Neural progenitor cell (in vitro differentiated cells): ENCODE measurements at regions not wholly inside any gene's neighbourhood (a gene's known extent, or its start where the extent isn't known, plus 50 kb on each side); places are given as distances from the start of the nearest gene placed in this dataset.

Experiments used
- DNase-seq: peaks from one replicate; pipeline ENCODE4 v3.0.0-alpha.2; 2016; ENCODE audit warnings: low spot score
- H2AFZ ChIP-seq: fragments of 200-600 bp; sonication (generic); replicated peaks from 2 replicates; pipeline ENCODE4 v1.6.1; 2016; ENCODE audit warnings: antibody characterized with exemption
- H3F3A ChIP-seq: fragments of 200-600 bp; sonication (generic); 2 replicates; pipeline ENCODE4 v1.6.1; 2016; ENCODE audit warnings: antibody characterized with exemption, low read depth
- H3K27ac ChIP-seq: fragments of 200-600 bp; sonication (generic); 2 replicates; pipeline ENCODE4 v1.5.1; 2016; ENCODE audit warnings: mild to moderate bottlenecking
- H3K27me3 ChIP-seq: fragments of 200-600 bp; sonication (generic); 2 replicates; pipeline ENCODE4 v1.6.1; 2016; ENCODE audit warnings: mild to moderate bottlenecking, moderate library complexity
- H3K36me3 ChIP-seq: fragments of 200-600 bp; sonication (generic); 2 replicates; pipeline ENCODE4 v1.5.1; 2016
- H3K4me1 ChIP-seq: fragments of 200-600 bp; sonication (generic); 2 replicates; pipeline ENCODE4 v1.6.1; 2016; ENCODE audit warnings: mixed run types
- H3K4me2 ChIP-seq: fragments of 200-600 bp; sonication (generic); 2 replicates; pipeline ENCODE4 v1.6.1; 2016
- H3K4me3 ChIP-seq: fragments of 200-600 bp; sonication (generic); 2 replicates; pipeline ENCODE4 v1.5.1; 2016
- H3K79me2 ChIP-seq: fragments of 200-600 bp; sonication (generic); 2 replicates; pipeline ENCODE4 v1.6.1; 2016; ENCODE audit warnings: low read depth
- H3K9ac ChIP-seq: fragments of 200-600 bp; sonication (generic); 2 replicates; pipeline ENCODE4 v1.6.1; 2016
- H3K9me3 ChIP-seq: fragments of 200-600 bp; sonication (generic); 2 replicates; pipeline ENCODE4 v1.5.1; 2016; ENCODE audit warnings: low read depth
- H4K20me1 ChIP-seq: fragments of 200-600 bp; sonication (generic); 2 replicates; pipeline ENCODE4 v1.6.1; 2016; ENCODE audit warnings: low read depth
- H3K27ac Mint-ChIP-seq: 3 replicates; pipeline ENCODE4 v1.8.0; 2021; ENCODE audit warnings: mixed read lengths
- H3K27me3 Mint-ChIP-seq: 2 replicates; pipeline ENCODE4 v1.8.0; 2022; ENCODE audit warnings: low read depth, mild to moderate bottlenecking, inconsistent platforms, moderate library complexity, mixed read lengths; ENCODE audit not compliant: insufficient read depth
- H3K36me3 Mint-ChIP-seq: 3 replicates; pipeline ENCODE4 v1.8.0; 2021; ENCODE audit warnings: mixed read lengths
- H3K4me1 Mint-ChIP-seq: 3 replicates; pipeline ENCODE4 v1.8.0; 2021; ENCODE audit warnings: mixed read lengths
- H3K4me3 Mint-ChIP-seq: 3 replicates; pipeline ENCODE4 v1.8.0; 2021; ENCODE audit warnings: mild to moderate bottlenecking, moderate library complexity, mixed read lengths
- H3K9me3 Mint-ChIP-seq: 3 replicates; pipeline ENCODE4 v1.8.0; 2020; ENCODE audit warnings: mixed read lengths
- CTCF ChIP-seq: fragments of 200-600 bp; sonication (generic); IDR thresholded peaks from 2 replicates; pipeline ENCODE4 v1.5.1; 2017; ENCODE audit warnings: antibody characterized with exemption, mild to moderate bottlenecking
- EZH2 ChIP-seq: fragments of 200-600 bp; sonication (generic); IDR thresholded peaks from 2 replicates; pipeline ENCODE4 v1.6.1; 2017; ENCODE audit warnings: antibody characterized with exemption, mild to moderate bottlenecking, moderate library complexity
- EZH2phosphoT487 ChIP-seq: fragments of 200-600 bp; sonication (generic); IDR thresholded peaks from 2 replicates; pipeline ENCODE4 v1.6.1; 2017; ENCODE audit warnings: antibody characterized with exemption

GRCh38 chr7:142612237-142612881, 136.9 kb upstream of the PRSS1 start:
- Histone ChIP-seq H3K9ac (no peak overlapping the region), H3K27ac (no peak overlapping the region), H3K79me2 (no peaks in the 10 kb centered on the region), H3K9me3 (no peaks in the 10 kb centered on the region), H3K4me1 (no peaks in the 10 kb centered on the region), H3K4me2 (no peak overlapping the region), H2AFZ (no peak overlapping the region), H3K36me3 (no peaks in the 10 kb centered on the region), H3K4me3 (no peak overlapping the region), H3K27me3 (no peaks in the 10 kb centered on the region), H4K20me1 (no peaks in the 10 kb centered on the region), H3F3A (no peaks in the 10 kb centered on the region)
- no peaks in the 10 kb centered on the region for H3K36me3 Mint-ChIP-seq
- no peak overlapping the region for H3K4me3 Mint-ChIP-seq
- H3K27ac Mint-ChIP-seq, result no peak overlapping the region
- no peak for DNase-seq
- TF ChIP-seq EZH2 (no peak), CTCF (no peak), EZH2phosphoT487 (no peak)
- peaks cover 2% of the 10 kb centered on the region for H3K27me3 Mint-ChIP-seq
- no peaks in the 10 kb centered on the region for H3K9me3 Mint-ChIP-seq
- H3K4me1 Mint-ChIP-seq, result peaks cover 8% of the 10 kb centered on the region

- no peak overlapping the region for H3K9ac ChIP-seq
- no peak overlapping the region for H3K4me2 ChIP-seq
- Mint-ChIP-seq H3K9me3 (no peaks in the 10 kb centered on the region), H3K4me1 (peaks cover 8% of the 10 kb centered on the region), H3K36me3 (no peaks in the 10 kb centered on the region), H3K27me3 (peaks cover 2% of the 10 kb centered on the region), H3K4me3 (no peak overlapping the region), H3K27ac (no peak overlapping the region)
- no peaks in the 10 kb centered on the region for H3K27me3 ChIP-seq
- no peaks in the 10 kb centered on the region for H3K36me3 ChIP-seq
- no peak overlapping the region for H3K27ac ChIP-seq
- no peaks in the 10 kb centered on the region for H3K4me1 ChIP-seq
- TF ChIP-seq CTCF (no peak), EZH2phosphoT487 (no peak), EZH2 (no peak)
- no peak overlapping the region for H2AFZ ChIP-seq
- no peaks in the 10 kb centered on the region for H3K79me2 ChIP-seq
- no peaks in the 10 kb centered on the region for H4K20me1 ChIP-seq
- no peaks in the 10 kb centered on the region for H3F3A ChIP-seq
- no peak overlapping the region for H3K4me3 ChIP-seq
- no peak for DNase-seq
- H3K9me3 ChIP-seq, result no peaks in the 10 kb centered on the region
Measured at GRCh38 chr7:142611566-142612236, 137.6 kb upstream of the PRSS1 start.

- no peaks in the 10 kb centered on the region for H3K36me3 Mint-ChIP-seq
- no peak overlapping the region for H3K4me2 ChIP-seq
- H3K4me1 Mint-ChIP-seq, result peaks cover 8% of the 10 kb centered on the region
- H3K79me2 ChIP-seq, result no peaks in the 10 kb centered on the region
- H2AFZ ChIP-seq, result no peak overlapping the region
- peaks cover 10% of the 10 kb centered on the region for H3K27me3 ChIP-seq
- no peaks in the 10 kb centered on the region for H3K36me3 ChIP-seq
- no peak for TF ChIP-seq EZH2phosphoT487
- TF ChIP-seq EZH2, result no peak
- no peak for TF ChIP-seq CTCF
- H3K4me1 ChIP-seq, result no peaks in the 10 kb centered on the region
- H3K4me3 ChIP-seq, result no peak overlapping the region
- H3F3A ChIP-seq, result no peaks in the 10 kb centered on the region
- H3K9me3 Mint-ChIP-seq, result no peaks in the 10 kb centered on the region
- H4K20me1 ChIP-seq, result no peaks in the 10 kb centered on the region
- H3K9me3 ChIP-seq, result no peaks in the 10 kb centered on the region
- H3K27me3 Mint-ChIP-seq, result peaks cover 2% of the 10 kb centered on the region
- no peak for DNase-seq
- no peak overlapping the region for H3K4me3 Mint-ChIP-seq
- H3K9ac ChIP-seq, result no peak overlapping the region
- no peak overlapping the region for H3K27ac ChIP-seq
- no peak overlapping the region for H3K27ac Mint-ChIP-seq
Measured at GRCh38 chr7:142608630-142609428, 140.4 kb upstream of the PRSS1 start.
